Colonic mucosa (tissue), 4 donors: ENCODE measurements at regions not wholly inside any gene's neighbourhood (a gene's known extent, or its start where the extent isn't known, plus 50 kb on each side); places are given as distances from the start of the nearest gene placed in this dataset.

ENCODE experiments used
- DNase-seq: peaks from one replicate; pipeline ENCODE4 v3.0.0-alpha.2; 2020
- H3K27ac ChIP-seq: fragments of 200-600 bp; one replicate; pipeline ENCODE4 v1.8.0; 2021
- H3K27me3 ChIP-seq: fragments of 200-600 bp; one replicate; pipeline ENCODE4 v1.8.0; 2021
- H3K36me3 ChIP-seq: fragments of 200-600 bp; one replicate; pipeline ENCODE4 v1.8.0; 2021
- H3K4me1 ChIP-seq: fragments of 200-600 bp; one replicate; pipeline ENCODE4 v1.8.0; 2021; ENCODE audit warnings: mild to moderate bottlenecking
- H3K4me3 ChIP-seq: fragments of 200-600 bp; one replicate; pipeline ENCODE4 v1.8.0; 2021
- H3K9ac ChIP-seq, 2 donors: one replicate each; pipeline ENCODE4 v1.7.0; 2013; ENCODE audit warnings: control low read depth in 2 of 2, low read depth in 2 of 2, low read length in 2 of 2
- H3K9me3 ChIP-seq: fragments of 200-600 bp; one replicate; pipeline ENCODE4 v1.8.0; 2021
- intact Hi-C: fragments of 100-400 bp; cut with DNase I; formaldehyde crosslinking; loops from one replicate; pipeline ENCODE4 v1.14.1; 2022
- TF ChIP-seq, protein P1 (sequence below): fragments of 200-600 bp; IDR thresholded peaks from one replicate; pipeline ENCODE4 v1.8.0; 2022; ENCODE audit warnings: antibody characterized with exemption, mild to moderate bottlenecking
- donor health status: healthy.
- donor health status: DM: no; HTN: no; CAD: no.
- donor health status: DM: no; HTN: no; CAD: no.

DNA sequence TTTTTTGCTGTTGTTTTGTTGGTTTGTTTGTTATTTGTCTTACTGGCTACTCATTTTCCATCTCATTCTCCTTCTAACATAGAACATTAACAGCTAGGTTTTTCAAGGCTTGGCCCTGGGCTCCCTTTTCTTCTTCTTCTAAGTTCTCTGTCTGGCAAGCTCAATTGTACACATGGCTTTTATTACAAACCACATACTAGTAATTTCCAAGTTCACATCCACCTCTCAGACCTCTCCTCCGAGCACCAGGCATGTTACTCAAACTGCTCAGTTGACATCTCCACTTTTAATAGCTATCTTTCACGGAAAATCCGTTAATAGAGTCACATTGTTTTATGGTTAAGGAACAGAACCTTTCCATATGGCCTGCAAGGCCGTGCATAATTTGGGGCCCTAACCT lies 736.9 kb upstream of the ADAMTS5 start:
- no peak for DNase-seq
- no peak overlapping the region for H3K9ac ChIP-seq
- H3K9me3 ChIP-seq = no peaks in the 10 kb centered on the region
- H3K27ac ChIP-seq = no peak overlapping the region
- H3K4me3 ChIP-seq = no peak overlapping the region
- TF ChIP-seq, protein P1, sequence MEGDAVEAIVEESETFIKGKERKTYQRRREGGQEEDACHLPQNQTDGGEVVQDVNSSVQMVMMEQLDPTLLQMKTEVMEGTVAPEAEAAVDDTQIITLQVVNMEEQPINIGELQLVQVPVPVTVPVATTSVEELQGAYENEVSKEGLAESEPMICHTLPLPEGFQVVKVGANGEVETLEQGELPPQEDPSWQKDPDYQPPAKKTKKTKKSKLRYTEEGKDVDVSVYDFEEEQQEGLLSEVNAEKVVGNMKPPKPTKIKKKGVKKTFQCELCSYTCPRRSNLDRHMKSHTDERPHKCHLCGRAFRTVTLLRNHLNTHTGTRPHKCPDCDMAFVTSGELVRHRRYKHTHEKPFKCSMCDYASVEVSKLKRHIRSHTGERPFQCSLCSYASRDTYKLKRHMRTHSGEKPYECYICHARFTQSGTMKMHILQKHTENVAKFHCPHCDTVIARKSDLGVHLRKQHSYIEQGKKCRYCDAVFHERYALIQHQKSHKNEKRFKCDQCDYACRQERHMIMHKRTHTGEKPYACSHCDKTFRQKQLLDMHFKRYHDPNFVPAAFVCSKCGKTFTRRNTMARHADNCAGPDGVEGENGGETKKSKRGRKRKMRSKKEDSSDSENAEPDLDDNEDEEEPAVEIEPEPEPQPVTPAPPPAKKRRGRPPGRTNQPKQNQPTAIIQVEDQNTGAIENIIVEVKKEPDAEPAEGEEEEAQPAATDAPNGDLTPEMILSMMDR = no peak
- intact Hi-C loops = loop anchor here (5.0 kb wide), 1 partner anchor 99 kb away; no protein-coding TSS in a partner anchor
- no peaks in the 10 kb centered on the region for H3K4me1 ChIP-seq
- H3K27me3 ChIP-seq = no peaks in the 10 kb centered on the region
- H3K36me3 ChIP-seq = no peaks in the 10 kb centered on the region

- intact Hi-C loops = loop anchor here (2.0 to 5.0 kb wide), 2 partner anchors 101 to 850 kb away; no protein-coding TSS in a partner anchor
- Histone ChIP-seq H3K36me3 (no peaks in the 10 kb centered on the region), H3K9me3 (no peaks in the 10 kb centered on the region), H3K27me3 (no peaks in the 10 kb centered on the region), H3K27ac (no peak overlapping the region), H3K4me3 (no peak overlapping the region), H3K9ac (no peak overlapping the region), H3K4me1 (no peaks in the 10 kb centered on the region)
- peak; percentile 87 for DNase-seq
- TF ChIP-seq, protein P1 = peak; percentile 65
These were observed 734.2 kb upstream of the ADAMTS5 start for GRCh38 chr21:27700974-27701614.

DNA sequence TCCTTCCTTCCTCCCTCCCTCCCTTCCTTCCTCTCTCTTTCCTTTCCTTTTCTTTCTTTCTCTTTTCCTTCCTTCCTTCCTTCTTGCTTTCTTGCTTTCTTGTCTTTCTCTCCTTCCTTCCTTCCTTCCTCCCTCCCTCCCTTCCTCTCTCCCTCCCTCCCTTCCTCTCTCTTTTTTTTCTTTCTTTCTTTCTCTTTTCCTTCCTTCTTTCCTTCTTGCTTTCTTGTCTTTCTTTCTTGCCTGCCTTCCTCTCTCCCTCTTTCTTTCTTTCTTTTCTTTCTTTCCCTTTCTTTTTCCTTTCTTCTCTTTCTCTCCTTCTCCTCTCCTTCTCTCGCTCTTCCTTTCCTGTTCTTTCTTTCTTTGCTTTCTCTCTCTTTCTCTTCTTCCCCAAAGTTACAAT lies 728.4 kb upstream of the ADAMTS5 start:
- H3K27me3 ChIP-seq = no peaks in the 10 kb centered on the region
- intact Hi-C loops = loop anchor here (5.0 kb wide), 2 partner anchors 128 to 642 kb away; no protein-coding TSS in a partner anchor
- no peak overlapping the region for H3K27ac ChIP-seq
- H3K9me3 ChIP-seq = no peaks in the 10 kb centered on the region
- DNase-seq = no peak
- TF ChIP-seq, protein P1 = no peak
- H3K4me1 ChIP-seq = no peaks in the 10 kb centered on the region
- no peaks in the 10 kb centered on the region for H3K36me3 ChIP-seq
- H3K9ac ChIP-seq = no peak overlapping the region
- no peak overlapping the region for H3K4me3 ChIP-seq

DNA sequence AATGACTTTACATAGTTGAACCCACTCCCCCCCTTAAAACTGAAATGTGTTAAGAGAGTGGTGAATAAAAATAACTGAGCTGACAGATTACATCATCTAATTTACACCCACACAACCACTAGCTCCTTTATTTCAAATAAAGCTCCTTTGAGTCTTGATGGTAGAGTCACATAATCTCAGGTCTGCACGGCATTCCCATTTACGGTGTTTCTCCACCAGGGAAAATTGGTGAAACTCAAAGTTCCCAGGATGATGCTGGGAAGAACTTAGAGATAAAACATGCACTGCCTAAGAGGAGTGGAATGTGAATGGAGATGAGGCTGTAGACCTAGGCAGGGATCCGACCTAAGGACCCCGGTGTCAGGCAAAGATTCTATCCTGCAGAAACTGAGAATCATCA lies 727.8 kb upstream of the ADAMTS5 start:
- Histone ChIP-seq H3K27me3 (no peaks in the 10 kb centered on the region), H3K9me3 (no peaks in the 10 kb centered on the region), H3K9ac (no peak overlapping the region), H3K36me3 (no peaks in the 10 kb centered on the region), H3K4me3 (no peak overlapping the region), H3K4me1 (no peaks in the 10 kb centered on the region), H3K27ac (no peak overlapping the region)
- no peak for DNase-seq
- TF ChIP-seq, protein P1 = no peak
- intact Hi-C loops = loop anchor here (5.0 kb wide), 2 partner anchors 127 to 643 kb away; no protein-coding TSS in a partner anchor

DNA sequence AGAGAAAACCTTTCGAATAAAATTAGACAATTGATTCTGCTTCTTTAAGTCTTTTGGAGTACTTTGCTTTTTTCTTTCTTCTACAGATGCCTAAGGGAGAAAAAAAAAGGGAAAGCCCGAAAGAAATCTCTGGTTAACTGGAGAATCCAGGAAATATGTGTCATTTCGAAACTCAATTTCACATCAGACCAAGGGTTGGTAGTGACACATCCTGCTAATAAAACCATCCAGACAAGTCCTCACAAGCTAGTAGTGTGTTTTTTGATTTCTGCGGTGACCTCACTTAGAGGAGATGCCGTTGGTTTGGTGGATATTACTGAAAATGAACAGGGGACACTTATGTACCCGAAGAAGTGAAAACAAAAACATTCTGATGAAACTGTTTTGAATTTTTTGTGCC lies 726.5 kb upstream of the ADAMTS5 start:
- no peaks in the 10 kb centered on the region for H3K36me3 ChIP-seq
- no peaks in the 10 kb centered on the region for H3K27me3 ChIP-seq
- no peak for DNase-seq
- no peak overlapping the region for H3K4me3 ChIP-seq
- no peak overlapping the region for H3K9ac ChIP-seq
- intact Hi-C loops = no loop called here
- H3K9me3 ChIP-seq = no peaks in the 10 kb centered on the region
- TF ChIP-seq, protein P1 = no peak
- no peaks in the 10 kb centered on the region for H3K4me1 ChIP-seq
- H3K27ac ChIP-seq = no peak overlapping the region
